ENCODE measurements at regions not wholly inside any gene's neighbourhood (a gene's known extent, or its start where the extent isn't known, plus 50 kb on each side); places are given as distances from the start of the nearest gene placed in this dataset.

DNA sequence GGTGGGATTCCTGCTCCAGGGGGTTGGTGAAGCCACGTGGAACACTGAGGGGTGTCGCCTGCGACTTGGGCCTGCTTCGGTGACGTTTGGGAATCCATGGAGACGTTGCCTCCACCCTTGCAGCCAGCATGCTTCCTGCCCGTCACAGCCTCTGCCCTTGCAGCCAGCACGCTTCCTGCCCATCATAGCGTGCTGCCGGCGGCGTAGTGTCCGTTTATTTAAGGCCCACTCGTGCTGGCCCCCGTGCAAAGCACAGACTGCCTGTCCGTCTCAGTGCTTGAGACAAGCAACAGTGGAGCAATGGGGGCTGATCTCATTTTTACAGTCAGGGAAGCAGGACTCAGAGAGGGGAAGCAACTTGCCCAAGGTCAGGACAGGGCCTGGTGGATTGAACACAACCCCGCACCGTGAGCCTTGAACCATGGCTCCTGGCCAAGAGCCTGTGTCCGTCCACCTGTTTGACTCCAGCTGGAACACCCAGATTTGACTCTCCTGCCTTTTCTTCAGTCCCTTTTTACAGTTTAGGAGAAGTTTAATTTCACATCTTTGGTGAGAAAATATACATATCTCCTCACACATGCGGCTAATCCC lies 149.6 kb downstream of the TEX29 start:
- Histone ChIP-seq H3F3A (ENCODE audit: insufficient read depth, low read length, poor library complexity, severe bottlenecking) (no peaks in the 10 kb centered on the region), H3K27ac (ENCODE audit: low read length) (no peak overlapping the region), H3K9ac (ENCODE audit: low read length) (no peak overlapping the region), H3K4me3 (ENCODE audit: low read length) (no peak overlapping the region), H3K9me2 (ENCODE audit: insufficient read depth, low read length) (no peaks in the 10 kb centered on the region), H3K4me2 (ENCODE audit: low read length) (no peak overlapping the region), H3K27me3 (ENCODE audit: insufficient read depth, low read depth, low read length) (no peaks in the 10 kb centered on the region), H3K36me3 (ENCODE audit: insufficient read depth, low read length) (no peaks in the 10 kb centered on the region), H2AFZ (ENCODE audit: low read depth, low read length) (no peak overlapping the region), H3K9me3 (ENCODE audit: low read length) (no peaks in the 10 kb centered on the region), H3K79me2 (replicated peaks; ENCODE audit: insufficient read depth, low read length) (no peaks in the 10 kb centered on the region), H4K20me1 (ENCODE audit: insufficient read depth) (no peaks in the 10 kb centered on the region)
- TF ChIP-seq MXI1 (conservative IDR thresholded peaks at IDR 0.05; ENCODE audit: poor library complexity, severe bottlenecking) (no peak), EZH2 (IDR thresholded peaks at IDR 0.05; ENCODE audit: borderline replicate concordance, insufficient read depth, low read length, poor library complexity, severe bottlenecking) (no peak), POLR2AphosphoS5 (IDR thresholded peaks at IDR 0.05) (no peak), EP300 (conservative IDR thresholded peaks at IDR 0.05; ENCODE audit: poor library complexity, severe bottlenecking) (no peak), RAD21 (conservative IDR thresholded peaks at IDR 0.05) (no peak), SMC3 (conservative IDR thresholded peaks at IDR 0.05; ENCODE audit: poor library complexity) (no peak)
- TF ChIP-seq, protein P1, sequence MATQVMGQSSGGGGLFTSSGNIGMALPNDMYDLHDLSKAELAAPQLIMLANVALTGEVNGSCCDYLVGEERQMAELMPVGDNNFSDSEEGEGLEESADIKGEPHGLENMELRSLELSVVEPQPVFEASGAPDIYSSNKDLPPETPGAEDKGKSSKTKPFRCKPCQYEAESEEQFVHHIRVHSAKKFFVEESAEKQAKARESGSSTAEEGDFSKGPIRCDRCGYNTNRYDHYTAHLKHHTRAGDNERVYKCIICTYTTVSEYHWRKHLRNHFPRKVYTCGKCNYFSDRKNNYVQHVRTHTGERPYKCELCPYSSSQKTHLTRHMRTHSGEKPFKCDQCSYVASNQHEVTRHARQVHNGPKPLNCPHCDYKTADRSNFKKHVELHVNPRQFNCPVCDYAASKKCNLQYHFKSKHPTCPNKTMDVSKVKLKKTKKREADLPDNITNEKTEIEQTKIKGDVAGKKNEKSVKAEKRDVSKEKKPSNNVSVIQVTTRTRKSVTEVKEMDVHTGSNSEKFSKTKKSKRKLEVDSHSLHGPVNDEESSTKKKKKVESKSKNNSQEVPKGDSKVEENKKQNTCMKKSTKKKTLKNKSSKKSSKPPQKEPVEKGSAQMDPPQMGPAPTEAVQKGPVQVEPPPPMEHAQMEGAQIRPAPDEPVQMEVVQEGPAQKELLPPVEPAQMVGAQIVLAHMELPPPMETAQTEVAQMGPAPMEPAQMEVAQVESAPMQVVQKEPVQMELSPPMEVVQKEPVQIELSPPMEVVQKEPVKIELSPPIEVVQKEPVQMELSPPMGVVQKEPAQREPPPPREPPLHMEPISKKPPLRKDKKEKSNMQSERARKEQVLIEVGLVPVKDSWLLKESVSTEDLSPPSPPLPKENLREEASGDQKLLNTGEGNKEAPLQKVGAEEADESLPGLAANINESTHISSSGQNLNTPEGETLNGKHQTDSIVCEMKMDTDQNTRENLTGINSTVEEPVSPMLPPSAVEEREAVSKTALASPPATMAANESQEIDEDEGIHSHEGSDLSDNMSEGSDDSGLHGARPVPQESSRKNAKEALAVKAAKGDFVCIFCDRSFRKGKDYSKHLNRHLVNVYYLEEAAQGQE (IDR thresholded peaks at IDR 0.05; ENCODE audit: borderline replicate concordance) = no peak
- TF ChIP-seq, protein P2, sequence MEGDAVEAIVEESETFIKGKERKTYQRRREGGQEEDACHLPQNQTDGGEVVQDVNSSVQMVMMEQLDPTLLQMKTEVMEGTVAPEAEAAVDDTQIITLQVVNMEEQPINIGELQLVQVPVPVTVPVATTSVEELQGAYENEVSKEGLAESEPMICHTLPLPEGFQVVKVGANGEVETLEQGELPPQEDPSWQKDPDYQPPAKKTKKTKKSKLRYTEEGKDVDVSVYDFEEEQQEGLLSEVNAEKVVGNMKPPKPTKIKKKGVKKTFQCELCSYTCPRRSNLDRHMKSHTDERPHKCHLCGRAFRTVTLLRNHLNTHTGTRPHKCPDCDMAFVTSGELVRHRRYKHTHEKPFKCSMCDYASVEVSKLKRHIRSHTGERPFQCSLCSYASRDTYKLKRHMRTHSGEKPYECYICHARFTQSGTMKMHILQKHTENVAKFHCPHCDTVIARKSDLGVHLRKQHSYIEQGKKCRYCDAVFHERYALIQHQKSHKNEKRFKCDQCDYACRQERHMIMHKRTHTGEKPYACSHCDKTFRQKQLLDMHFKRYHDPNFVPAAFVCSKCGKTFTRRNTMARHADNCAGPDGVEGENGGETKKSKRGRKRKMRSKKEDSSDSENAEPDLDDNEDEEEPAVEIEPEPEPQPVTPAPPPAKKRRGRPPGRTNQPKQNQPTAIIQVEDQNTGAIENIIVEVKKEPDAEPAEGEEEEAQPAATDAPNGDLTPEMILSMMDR (IDR thresholded peaks at IDR 0.05; ENCODE audit: poor library complexity, severe bottlenecking) = no peak

DNA sequence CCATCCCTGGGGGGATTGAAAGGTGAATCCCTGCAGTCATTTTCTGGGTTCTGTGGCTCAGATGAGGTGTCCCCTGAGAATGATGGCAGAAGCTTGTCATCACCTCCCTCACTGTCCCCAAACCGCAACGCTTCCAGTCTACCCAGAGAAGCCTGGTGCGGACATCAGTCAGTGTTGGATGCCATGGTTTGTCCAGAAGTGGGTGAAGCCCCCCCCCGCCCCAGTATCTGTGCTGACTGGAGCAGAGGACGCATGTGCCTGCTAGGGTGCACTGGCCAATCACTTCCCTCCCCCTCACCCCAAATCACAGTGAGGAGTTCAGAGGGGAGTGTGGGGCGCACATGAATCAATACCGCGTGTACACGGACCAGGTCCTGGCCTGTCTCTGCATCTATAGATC lies 150.5 kb downstream of the TEX29 start:
- no peak overlapping the region for H3K9ac ChIP-seq (ENCODE audit: low read length)
- H3K9me2 ChIP-seq (ENCODE audit: insufficient read depth, low read length) = no peaks in the 10 kb centered on the region
- no peak overlapping the region for H2AFZ ChIP-seq (ENCODE audit: low read depth, low read length)
- H3K36me3 ChIP-seq (ENCODE audit: insufficient read depth, low read length) = no peaks in the 10 kb centered on the region
- H3K4me2 ChIP-seq (ENCODE audit: low read length) = no peak overlapping the region
- TF ChIP-seq MXI1 (conservative IDR thresholded peaks at IDR 0.05; ENCODE audit: poor library complexity, severe bottlenecking) (no peak), EP300 (conservative IDR thresholded peaks at IDR 0.05; ENCODE audit: poor library complexity, severe bottlenecking) (no peak), EZH2 (IDR thresholded peaks at IDR 0.05; ENCODE audit: borderline replicate concordance, insufficient read depth, low read length, poor library complexity, severe bottlenecking) (no peak), TAF1 (IDR thresholded peaks at IDR 0.05; ENCODE audit: low read depth) (no peak), RAD21 (conservative IDR thresholded peaks at IDR 0.05) (no peak), SMC3 (conservative IDR thresholded peaks at IDR 0.05; ENCODE audit: poor library complexity) (no peak), POLR2AphosphoS5 (IDR thresholded peaks at IDR 0.05) (no peak)
- TF ChIP-seq, protein P2 (IDR thresholded peaks at IDR 0.05; ENCODE audit: poor library complexity, severe bottlenecking) = no peak
- TF ChIP-seq, protein P1 (IDR thresholded peaks at IDR 0.05; ENCODE audit: borderline replicate concordance) = no peak
- H3K4me3 ChIP-seq (ENCODE audit: low read length) = no peak overlapping the region
- H3K27me3 ChIP-seq (ENCODE audit: insufficient read depth, low read depth, low read length) = no peaks in the 10 kb centered on the region
- no peaks in the 10 kb centered on the region for H3F3A ChIP-seq (ENCODE audit: insufficient read depth, low read length, poor library complexity, severe bottlenecking)
- no peak overlapping the region for H3K27ac ChIP-seq (ENCODE audit: low read length)
- H3K9me3 ChIP-seq (ENCODE audit: low read length) = no peaks in the 10 kb centered on the region
- H3K79me2 ChIP-seq (replicated peaks; ENCODE audit: insufficient read depth, low read length) = no peaks in the 10 kb centered on the region
- no peaks in the 10 kb centered on the region for H4K20me1 ChIP-seq (ENCODE audit: insufficient read depth)
